HG03520 (cell line): ENCODE measurements at regions not wholly inside any gene's neighbourhood (a gene's known extent, or its start where the extent isn't known, plus 50 kb on each side); places are given as distances from the start of the nearest gene placed in this dataset.

Experiments
- ATAC-seq: cut with Tn5 transposase; IDR thresholded peaks from one replicate; pipeline ENCODE4 v1.9.1; 2021; ENCODE audit warnings: mild to moderate bottlenecking, moderate library complexity; ENCODE audit not compliant: unreplicated experiment

GRCh38 chr3:144362126-144362525 is 390.5 kb downstream of the DIPK2A start:
- no peak for ATAC-seq

- no peak for ATAC-seq
Measured at GRCh38 chr3:144363856-144364255, 392.2 kb downstream of the DIPK2A start.

- no peak for ATAC-seq
Measured at GRCh38 chr3:144364737-144365136, 393.1 kb downstream of the DIPK2A start.

GRCh38 chr3:144369129-144369879 is 397.7 kb downstream of the DIPK2A start:
- ATAC-seq, result no peak

GRCh38 chr3:144375088-144375487 is 403.5 kb downstream of the DIPK2A start:
- no peak for ATAC-seq

- ATAC-seq, result no peak
Measured at GRCh38 chr3:144380849-144381248, 409.2 kb downstream of the DIPK2A start.

- no peak for ATAC-seq
Measured at GRCh38 chr3:144381607-144382006, 410.0 kb downstream of the DIPK2A start.

- no peak for ATAC-seq
Measured at GRCh38 chr3:144384241-144384979, 412.8 kb downstream of the DIPK2A start.

- no peak for ATAC-seq
Measured at GRCh38 chr3:144390786-144391185, 419.2 kb downstream of the DIPK2A start.

- no peak for ATAC-seq
Measured at GRCh38 chr3:144391236-144391635, 419.6 kb downstream of the DIPK2A start.

GRCh38 chr3:144394032-144394431 is 422.4 kb downstream of the DIPK2A start:
- no peak for ATAC-seq

GRCh38 chr3:144402430-144402829 is 430.8 kb downstream of the DIPK2A start:
- ATAC-seq, result no peak

GRCh38 chr3:144403040-144403457 is 431.4 kb downstream of the DIPK2A start:
- no peak for ATAC-seq

- ATAC-seq, result no peak
Measured at GRCh38 chr3:144407335-144407734, 435.7 kb downstream of the DIPK2A start.

GRCh38 chr3:144409319-144409718 is 437.7 kb downstream of the DIPK2A start:
- no peak for ATAC-seq

GRCh38 chr3:144413068-144413467 is 441.4 kb downstream of the DIPK2A start:
- ATAC-seq, result no peak

GRCh38 chr3:144415492-144415891 is 443.9 kb downstream of the DIPK2A start:
- ATAC-seq, result no peak

- ATAC-seq, result no peak
Measured at GRCh38 chr3:144424606-144425005, 453.0 kb downstream of the DIPK2A start.

- no peak for ATAC-seq
Measured at GRCh38 chr3:144426366-144426765, 454.7 kb downstream of the DIPK2A start.

GRCh38 chr3:144426967-144427366 is 455.3 kb downstream of the DIPK2A start:
- no peak for ATAC-seq

- peak; percentile 70 for ATAC-seq
Measured at GRCh38 chr3:144429719-144430121, 458.1 kb downstream of the DIPK2A start.

GRCh38 chr3:144431134-144431533 is 459.5 kb downstream of the DIPK2A start:
- peak; percentile 50 for ATAC-seq
